GM21529 (cell line): ENCODE measurements at regions not wholly inside any gene's neighbourhood (a gene's known extent, or its start where the extent isn't known, plus 50 kb on each side); places are given as distances from the start of the nearest gene placed in this dataset.

Experiments used
- ATAC-seq: cut with Tn5 transposase; IDR thresholded peaks from one replicate; pipeline ENCODE4 v1.9.1; 2021; ENCODE audit not compliant: unreplicated experiment

DNA sequence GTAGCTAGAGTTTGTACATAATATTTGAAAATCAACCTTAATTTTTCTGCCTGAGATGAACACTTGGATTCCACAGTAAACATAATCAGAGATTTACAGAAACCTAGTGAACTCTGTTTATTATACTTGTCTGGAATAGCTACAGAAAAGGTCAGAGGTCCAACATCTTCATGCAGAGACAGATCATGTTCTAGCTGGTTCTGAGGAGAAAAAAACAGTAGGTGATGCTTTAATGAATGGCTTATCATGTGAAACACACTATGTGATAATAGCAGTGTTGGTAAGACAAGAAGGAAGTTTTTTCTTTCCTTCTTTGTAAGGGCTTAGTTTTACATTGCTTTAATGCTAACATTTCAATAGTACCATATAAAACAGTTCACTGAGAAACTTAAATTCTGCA, 846.4 kb upstream of the ZEB2 start:
- ATAC-seq = no peak

DNA sequence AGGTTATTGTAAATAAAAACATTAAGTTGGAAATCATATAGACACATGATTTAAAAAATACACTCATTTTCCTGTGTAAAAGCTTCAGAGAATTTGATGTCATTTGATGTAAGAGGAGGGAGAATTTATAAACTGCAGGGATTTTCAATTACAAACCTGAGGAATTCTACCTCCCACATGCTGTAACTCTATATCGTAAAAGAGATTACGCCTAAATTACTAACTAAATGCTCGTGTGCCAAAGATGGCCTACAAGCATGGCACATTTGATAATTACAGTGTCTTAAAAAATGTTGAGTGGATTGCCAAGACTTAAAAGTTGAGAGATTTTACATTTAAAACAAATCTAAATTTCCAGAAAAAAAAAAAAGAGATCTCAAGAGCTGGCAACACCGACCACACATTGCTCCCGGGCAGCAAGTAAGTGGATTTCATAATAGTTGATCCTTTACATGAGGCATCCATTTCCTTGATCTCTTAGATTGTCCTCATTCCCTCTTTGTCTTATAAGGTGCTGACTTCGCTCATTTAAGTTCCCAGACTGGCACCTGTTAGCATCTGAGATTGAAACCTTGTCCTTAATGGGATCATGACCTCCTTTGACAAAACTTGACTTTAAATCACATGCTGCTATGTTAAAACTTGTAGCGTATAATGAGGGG, 840.3 kb upstream of the ZEB2 start:
- no peak for ATAC-seq

GRCh38 chr2:145359561-145359960, 839.6 kb upstream of the ZEB2 start:
- ATAC-seq = no peak

GRCh38 chr2:145356056-145356455, 836.1 kb upstream of the ZEB2 start:
- ATAC-seq = no peak

GRCh38 chr2:145352484-145352883, 832.6 kb upstream of the ZEB2 start:
- ATAC-seq = no peak

DNA sequence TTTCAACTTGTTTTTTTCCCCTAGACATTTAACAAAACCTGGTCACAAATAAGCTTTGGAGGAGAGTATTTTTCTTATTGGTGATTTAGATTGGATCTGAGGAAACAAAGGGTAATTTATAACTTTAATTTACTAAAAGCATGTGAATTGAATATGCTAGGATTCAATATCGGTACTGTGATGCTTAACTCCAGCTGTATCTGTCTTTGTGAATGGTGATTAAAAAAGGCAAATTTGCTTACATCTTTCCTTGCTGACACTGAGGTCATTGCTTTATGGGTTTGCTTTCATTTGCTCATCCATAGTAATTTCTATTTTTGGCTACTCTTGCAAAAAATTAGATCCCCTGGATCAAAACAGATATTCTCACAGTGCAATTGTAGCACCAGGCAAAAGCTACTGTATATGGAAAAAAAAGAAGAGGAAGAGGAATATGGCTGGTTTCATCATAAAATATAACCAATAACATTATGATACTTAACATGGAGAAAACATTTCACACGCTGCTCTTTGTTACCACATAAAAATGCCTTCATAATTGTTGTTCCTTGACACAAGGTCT, 832.0 kb upstream of the ZEB2 start:
- no peak for ATAC-seq

DNA sequence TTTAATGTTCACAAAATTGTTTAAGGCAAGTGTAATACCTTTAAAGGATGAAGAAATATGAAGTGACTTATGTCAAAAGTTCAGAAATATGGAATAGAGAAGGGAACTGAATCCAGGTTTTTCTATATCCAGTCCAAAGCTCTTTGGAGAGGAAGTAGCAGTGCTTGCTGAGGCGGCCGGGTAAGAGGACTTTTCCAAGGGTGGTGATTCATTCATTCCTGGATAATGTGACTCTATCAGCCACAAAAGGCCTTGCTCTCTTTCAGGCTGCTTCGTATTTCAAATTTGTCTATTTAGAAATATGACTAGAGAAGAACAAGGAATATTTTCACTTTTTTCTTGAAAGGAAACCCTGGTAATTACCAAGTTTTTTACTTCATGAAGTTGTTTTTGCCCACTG, 830.1 kb upstream of the ZEB2 start:
- ATAC-seq = no peak

GRCh38 chr2:145344076-145344724, 824.3 kb upstream of the ZEB2 start:
- ATAC-seq = no peak

GRCh38 chr2:145343287-145343686, 823.4 kb upstream of the ZEB2 start:
- ATAC-seq = no peak

DNA sequence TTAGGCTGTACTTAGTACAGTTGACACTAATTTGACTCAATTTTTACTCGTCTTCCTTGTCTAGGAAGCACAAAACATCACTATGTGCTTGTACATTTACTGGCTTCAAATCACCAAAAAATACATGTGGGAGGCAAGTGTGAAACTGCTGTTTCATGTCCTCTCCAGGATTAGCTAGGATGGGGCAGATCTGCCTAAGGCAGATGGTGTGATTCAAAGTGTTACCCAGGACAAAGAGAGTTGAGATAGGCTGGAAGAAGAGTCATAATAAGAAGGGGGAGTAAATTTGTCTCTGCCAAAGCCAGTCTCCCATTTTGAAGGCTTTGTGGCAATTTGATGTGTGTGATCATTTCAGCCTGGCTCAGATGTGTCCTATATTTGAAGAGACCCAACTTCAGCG, 821.6 kb upstream of the ZEB2 start:
- no peak for ATAC-seq

- no peak for ATAC-seq
Observed at GRCh38 chr2:145339646-145340045, 819.7 kb upstream of the ZEB2 start.

DNA sequence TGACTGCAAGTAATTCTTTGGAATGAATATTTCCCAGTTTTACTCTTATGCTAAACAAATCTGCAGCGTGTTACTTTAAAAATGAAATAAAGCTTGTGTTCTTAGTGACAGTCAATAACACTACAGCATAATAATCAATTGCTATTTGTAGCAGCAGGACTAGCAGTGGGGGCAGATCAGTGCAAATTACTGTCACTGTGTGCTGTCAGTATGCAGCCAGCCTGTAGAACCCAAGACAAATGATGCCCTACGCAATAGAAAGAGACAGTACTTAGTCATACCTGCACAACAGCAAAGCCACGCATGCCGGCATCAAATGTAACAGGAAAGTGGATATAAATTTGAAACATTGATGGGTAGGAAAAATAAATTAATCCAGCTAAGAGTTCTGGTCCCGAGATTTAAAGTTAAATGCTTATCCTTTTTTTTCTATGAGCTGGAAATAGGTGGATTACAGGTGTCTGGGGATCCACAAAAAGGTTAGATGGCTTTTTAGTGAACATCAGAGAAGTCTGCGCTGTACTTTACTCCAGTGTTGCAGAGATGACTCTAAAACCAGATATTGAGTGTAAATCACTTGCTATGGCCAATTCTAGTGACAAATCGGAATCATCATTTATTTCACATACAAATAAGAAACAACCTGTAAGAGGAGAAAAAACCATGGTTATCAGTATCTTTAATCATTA, 812.4 kb upstream of the ZEB2 start:
- no peak for ATAC-seq

DNA sequence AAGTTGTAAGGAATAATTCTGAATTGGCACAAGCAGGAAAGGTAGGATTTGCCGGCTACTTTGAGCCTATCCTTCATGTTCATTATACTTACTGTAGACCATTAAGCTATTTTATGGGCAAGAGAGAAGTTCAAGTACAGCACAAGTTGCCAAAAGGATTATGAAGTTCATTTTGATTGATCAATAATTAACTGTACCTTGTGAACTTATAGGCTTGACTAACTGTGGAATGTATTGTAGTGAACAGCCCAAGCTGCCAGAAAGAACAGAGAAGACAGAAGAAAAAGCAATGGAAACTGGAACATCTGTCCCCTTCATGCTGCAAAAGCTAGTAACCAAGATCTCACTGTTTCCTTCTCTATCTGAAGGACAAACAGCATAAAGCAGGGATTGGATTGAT, 810.1 kb upstream of the ZEB2 start:
- no peak for ATAC-seq

DNA sequence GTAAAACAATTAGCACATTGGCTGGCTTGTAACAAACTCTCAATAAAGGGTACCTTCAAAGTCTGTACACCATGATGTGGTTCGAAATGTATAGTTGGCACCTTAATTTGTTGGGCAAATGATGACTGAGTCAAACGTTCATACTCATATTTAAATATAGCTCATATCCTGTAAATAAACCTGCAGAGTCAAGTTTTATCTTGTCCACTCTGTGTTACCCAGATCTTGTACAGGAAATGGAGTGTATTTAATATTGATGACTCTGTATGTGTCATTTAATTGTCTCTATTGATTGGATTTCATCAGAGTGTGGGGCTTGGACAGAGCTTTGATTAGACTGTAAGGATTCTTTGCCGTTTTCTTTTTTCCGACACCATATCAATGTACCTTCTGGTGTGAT, 805.6 kb upstream of the ZEB2 start:
- ATAC-seq = no peak

- ATAC-seq = no peak
Observed at GRCh38 chr2:145324748-145325147, 804.8 kb upstream of the ZEB2 start.

GRCh38 chr2:145323512-145323911, 803.6 kb upstream of the ZEB2 start:
- ATAC-seq = no peak

DNA sequence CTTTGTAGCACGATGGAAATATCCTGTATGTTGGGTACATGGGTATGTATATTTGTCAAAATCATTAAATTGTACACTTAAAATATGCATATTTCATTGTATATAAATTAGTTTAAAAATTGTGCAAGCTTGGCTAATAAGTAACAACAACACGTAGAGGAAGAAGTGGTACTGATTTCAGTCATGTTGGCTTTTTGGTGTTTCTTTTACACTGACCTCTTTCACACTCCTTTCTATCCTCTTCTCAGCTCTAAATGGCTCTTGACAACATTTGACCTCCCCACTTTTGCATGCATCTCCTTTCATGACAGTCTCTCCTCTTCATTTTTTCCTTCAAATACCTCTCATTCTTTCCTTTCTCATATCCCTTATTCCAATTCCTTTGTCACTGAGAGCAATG, 801.4 kb upstream of the ZEB2 start:
- ATAC-seq = no peak

DNA sequence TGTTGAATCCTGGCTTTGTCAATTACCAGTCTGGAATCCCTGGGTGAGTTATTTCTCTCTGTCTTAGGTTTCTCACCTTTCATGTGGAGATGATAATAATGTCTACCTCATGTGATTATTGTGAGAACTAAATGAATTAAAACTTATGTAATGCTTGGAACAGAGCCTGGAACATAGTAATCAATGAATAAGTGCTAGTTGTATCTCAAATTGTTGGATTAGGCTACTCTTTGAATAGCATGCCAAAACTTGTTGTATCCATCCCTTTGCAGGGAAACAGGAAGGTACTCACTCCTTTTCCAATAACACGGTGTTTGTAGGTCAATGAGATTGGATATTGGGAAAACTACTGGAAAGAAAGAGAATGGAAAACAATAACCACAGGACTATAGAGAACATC, 796.6 kb upstream of the ZEB2 start:
- no peak for ATAC-seq

DNA sequence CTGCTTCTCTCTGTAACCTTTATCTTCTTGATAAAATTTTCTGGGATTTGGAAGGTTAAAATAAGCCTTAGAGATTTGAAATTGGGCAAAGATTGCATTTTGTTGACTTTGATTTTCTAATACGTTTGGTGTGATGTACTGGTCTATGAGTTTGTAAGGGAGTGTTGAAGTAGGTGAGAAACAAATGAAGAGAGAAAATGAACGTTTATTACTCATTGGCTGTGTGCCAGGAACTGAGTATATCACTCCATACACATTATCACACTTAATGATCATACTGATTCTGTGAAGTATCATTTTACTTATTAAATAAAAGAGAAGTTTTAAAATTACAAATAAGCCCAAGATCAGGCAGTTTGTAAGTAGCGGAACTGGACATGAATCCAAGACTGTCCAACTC, 795.1 kb upstream of the ZEB2 start:
- ATAC-seq = no peak

DNA sequence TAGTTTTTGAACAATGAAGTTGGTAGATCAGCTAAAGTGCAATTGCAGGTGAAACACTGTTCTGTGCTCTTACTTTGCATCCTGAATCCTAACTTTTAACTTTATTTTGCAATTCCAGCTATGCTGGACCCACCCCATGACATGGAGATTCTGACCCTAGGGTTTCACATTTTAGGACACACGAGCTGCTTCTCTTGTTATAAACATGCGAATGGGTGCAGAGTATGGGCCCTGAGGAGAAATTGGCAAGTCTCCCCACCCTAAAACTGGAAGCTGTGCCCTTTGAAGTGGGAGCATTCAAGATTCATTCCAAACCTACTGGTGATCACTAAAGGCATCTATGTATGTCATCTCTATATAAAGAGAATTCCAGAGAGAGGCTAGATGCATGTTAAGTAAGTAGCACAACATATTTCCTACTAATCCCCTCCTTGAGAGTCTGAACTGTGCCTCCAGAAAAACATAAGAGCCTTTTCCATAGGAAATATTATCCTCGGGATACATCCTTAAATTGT, 794.3 kb upstream of the ZEB2 start:
- ATAC-seq = no peak

DNA sequence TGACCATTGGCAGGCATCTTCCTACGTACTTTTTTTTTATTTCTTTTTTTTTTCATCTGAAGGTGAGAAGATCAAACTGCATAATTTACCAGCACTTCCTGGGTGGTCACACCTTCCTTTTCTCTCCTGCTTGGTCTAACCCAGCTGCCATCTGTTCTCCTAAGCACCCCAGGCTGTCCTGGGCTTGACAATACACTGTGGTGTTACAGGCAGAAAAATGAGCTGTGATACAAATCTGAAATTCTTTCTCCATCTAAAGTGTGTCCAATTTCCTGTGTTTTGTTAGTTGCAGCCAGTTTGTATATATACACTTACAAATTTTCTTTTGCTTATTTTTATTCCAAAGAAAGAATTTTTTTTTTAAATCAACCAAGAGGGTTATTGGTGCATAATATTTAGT, 786.0 kb upstream of the ZEB2 start:
- no peak for ATAC-seq

- ATAC-seq = no peak
Observed at GRCh38 chr2:145304501-145304900, 784.6 kb upstream of the ZEB2 start.
